Activated T-cell treated with anti-CD3 and anti-CD28 coated beads for 1 hour (primary cell): ENCODE measurements at regions not wholly inside any gene's neighbourhood (a gene's known extent, or its start where the extent isn't known, plus 50 kb on each side); places are given as distances from the start of the nearest gene placed in this dataset.

ENCODE experiments used
- DNase-seq: peaks from one replicate; pipeline ENCODE4 v3.0.0-alpha.2; 2020; ENCODE audit warnings: low read depth

DNA sequence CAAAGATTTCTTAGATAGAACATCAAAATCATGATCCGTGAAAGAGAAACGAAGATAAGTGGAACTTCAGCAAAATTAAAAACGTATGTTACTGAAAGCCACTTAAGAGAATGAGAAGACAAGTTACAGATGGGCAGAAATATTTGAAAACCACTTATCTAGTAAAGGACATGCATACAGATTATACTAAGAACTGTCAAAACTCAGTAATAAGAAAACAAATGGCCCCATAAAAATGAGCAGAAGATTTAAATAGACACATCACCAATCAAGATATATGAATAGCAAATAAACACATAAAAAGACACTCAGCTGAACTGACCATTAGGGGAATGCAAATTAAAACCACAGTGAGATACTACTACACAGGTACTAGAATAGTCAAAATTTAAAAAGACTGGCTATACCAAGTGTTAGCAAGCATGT lies 343.7 kb downstream of the PTEN start:
- no peak for DNase-seq

DNA sequence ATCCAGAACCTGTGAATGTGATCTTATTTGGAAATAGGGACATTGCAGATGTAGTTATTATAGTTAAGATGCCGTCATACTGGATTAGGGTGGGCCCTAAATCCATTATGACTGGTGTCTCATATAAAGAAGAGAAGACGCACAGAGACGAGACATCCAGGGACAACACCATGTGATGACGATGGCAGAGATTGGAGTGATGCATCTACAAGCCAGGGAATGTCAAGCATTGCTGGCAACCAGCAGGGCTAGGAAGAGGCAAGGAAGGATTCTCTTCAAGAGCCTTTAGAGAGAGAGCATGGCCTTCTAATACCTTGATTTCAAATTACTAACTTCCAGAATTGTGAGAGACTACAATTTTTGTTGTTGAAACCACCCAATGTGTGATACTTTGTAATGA lies 345.8 kb downstream of the PTEN start:
- DNase-seq, result no peak

DNA sequence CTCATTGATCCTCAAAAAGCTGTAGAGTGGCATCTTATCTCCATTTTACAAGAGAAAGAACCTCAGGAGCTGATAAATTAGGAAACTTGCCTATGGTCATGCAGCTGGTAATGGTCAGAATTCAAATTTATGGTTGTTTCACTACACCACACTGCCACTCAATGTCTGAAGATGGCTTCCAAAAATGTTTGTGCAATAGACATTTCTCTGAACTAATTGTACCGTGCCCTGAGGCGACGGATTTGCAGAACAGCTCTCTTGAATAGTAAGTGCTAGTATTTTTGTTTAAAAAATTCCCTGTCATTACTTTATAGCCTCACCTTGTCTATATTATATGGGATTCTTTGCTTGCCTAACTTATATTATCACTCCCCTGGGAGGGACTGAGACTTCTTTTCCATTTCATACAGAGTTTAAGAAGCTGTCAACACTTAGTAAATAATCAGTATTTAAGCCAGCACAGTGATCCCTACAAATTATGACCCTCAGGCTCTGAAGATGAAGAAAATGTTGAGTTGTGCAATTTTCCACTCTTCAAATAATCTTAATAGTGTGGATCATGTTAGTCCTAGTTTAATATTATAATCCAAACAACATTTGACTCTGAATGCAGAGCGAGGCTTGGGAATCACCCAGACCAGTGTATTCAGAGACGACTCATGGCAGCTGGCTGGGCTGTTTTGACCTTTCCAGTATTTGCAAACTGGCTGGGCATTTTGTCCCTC lies 346.6 kb downstream of the PTEN start:
- DNase-seq, result no peak

DNA sequence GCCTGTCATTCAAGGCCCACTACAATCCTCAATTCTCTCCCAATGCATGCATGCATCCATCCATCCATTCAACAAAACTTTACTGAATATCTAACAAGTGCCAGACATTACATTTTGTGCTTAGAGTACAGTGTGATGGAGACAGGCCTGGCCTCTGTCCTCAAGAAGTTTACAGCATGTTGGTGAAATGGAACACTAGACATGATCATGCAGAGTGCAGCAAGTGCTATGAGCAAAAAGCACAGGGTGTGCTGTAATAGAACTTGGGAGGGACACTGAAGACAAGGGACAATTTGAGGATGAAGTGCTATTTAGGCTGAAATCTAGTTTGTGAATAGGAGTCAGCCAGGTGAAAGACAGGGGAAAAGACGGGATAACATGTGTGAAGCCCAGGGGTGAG lies 347.8 kb downstream of the PTEN start:
- DNase-seq, result no peak

DNA sequence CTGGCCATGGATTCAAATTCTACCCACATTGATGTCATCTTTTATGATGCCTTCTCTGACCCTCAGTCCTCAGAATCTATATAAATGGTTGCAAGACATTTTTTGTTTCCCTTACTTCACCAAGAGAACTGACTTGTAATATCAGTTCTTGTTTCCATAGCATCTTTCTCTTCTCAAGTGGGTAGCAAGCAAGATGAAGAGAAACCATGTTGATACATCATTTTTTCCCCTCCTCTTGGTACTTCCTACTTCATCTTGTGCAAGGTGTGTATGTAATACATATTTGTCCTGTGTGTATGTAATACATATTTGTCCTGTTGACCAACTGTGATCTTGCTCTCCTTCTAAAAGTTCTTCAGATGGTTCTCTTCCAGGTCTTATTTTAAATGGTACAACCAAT lies 348.6 kb downstream of the PTEN start:
- no peak for DNase-seq

DNA sequence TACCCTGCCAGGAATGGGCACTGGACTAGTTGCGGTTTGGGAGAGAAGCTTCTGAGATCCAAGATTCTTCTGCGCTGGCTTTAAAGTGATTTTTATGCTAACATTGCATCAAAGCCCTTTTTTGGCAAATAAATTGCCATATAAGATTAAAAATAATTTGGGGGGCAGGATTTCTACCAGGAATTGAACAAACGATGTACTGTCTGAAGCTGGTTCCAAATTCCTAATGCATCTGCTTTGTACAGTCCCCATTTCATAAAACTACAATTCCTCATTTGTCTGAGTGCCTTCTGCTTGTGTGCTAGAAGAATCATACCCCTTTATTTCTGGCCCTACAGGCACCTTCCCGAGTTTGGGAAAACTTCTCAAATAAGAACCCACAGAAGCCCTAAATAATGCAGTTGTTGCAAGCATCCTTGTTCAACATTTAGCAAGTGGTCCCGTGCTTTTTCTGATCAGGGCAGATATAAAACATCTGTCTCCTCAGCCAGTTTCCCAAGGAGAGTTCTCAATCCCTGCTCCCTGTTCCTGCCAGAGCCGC lies 349.7 kb downstream of the PTEN start:
- no peak for DNase-seq

DNA sequence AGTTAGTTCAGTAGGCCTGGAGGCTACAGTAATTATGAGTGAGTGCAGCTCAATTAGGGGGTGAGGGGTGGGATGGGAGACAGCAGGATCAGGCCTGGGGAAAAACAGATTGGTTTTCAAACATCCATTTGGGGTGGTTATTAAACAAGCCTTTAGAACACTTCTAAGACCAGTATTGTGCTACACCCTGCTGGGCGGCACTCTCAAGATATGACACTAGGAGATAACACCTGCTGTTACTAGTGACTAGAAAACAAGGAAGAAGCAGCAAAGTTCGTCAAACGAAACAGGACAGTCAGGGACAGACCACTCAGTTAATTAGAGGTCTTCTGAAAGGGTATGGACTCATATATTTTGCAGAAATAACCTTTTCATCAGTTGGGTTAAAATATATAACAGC lies 353.6 kb downstream of the PTEN start:
- no peak for DNase-seq

DNA sequence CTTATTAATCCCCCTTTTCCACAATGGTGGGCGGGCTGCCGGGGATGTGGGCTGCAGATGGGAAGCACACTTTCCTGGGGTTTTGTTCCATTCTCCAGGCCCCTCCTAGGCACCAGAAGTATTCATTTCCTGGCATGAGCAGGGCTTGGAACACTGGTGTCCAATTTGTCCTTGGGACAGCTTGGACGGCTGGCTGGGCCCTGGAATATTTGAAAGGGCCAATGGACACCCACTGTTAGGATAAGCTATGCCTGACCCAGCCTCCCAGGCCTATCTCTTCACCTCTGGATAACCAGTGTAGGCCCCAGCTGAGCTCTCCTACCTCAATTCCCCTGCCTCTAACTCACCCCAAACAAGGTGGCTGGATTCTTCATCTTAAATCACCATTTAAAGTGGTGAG lies 354.9 kb downstream of the PTEN start:
- no peak for DNase-seq

DNA sequence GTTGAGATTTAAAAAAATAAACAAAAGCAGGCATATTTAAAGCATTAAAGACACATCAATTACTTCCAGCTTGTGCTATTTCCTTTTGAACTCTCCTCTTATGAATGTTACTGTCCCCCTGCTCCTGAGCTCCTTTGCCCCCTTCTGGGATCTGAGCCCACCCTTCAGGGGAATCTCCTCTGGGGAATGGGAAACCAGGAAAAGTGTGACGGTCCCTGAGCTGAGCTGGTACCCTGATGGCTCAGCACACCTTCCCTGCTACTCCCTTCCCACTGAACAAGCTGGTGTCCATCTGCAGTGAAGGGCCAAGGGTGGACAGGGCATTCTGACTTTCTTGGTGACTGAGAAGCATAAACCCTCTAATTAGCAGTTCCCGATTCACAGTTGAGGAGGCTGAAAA lies 356.3 kb downstream of the PTEN start:
- DNase-seq, result no peak

DNA sequence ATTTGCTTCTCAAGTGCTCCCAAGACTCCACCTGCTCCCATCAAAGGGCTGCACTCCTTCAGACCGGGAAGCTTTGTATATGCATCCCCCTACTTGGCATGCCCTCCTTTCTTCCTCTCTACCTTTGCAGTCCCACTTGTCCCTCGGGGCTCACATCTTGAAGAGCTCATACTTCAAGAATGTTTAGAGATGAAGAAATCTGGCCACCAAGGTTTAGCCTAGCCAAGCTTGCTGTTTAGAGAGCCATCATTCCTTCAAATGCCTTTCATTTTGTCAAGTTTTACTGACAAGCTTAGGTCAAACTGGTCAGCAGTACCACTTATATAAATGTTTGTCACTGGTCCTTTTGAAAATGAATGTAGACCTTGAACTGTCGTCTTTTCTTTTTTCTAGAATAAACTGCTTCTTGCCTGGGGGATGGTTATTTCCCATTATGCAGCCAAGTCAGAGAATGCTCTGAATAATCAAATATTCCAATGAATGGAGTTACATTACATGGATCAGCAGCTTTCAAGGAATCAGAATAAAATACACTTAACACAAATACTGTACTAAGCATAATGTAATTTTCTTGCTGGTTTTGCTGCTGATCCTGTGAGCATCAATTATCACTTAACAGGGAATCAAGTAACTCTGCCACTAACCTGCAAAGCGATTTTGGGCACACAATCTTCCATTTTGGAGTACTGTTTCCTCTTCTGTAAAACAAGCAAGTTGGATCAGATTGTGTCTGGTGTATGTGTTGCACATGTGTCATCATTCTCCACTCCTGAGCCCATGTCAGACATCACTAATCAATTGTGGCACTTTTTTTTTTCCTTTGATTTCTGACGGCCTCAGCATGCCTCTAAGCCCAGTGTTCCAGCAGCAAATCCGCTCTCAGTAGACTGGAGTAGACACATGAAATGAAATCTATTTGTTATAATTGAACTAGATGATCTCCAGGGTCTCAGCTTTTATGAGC lies 357.9 kb downstream of the PTEN start:
- DNase-seq, result no peak

DNA sequence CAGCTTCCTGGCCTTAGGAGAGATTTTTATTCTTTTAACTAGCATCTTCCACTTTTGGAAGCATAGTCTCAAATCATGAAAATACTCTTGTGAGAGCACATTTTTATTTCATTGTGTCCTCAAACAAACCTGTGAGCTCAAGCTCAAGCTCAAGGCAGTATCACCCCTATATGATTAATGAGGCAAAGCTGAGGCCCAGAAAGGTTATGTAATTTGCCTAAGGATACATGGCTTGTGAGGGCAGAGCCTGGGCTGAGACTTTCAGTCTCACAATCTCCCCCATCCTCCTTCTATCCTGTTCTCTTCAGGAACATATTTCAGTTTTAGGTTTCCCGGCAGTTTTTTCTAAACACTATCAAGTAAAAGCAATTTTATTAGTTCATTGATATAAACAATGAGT lies 359.5 kb downstream of the PTEN start:
- no peak for DNase-seq
